ENCODE measurements at regions not wholly inside any gene's neighbourhood (a gene's known extent, or its start where the extent isn't known, plus 50 kb on each side); places are given as distances from the start of the nearest gene placed in this dataset.
"Not testable (repeated sequence)": the region's sequence is repeated elsewhere in the genome, so short reads cannot be mapped to it uniquely, and the experiment has no call there.

DNA sequence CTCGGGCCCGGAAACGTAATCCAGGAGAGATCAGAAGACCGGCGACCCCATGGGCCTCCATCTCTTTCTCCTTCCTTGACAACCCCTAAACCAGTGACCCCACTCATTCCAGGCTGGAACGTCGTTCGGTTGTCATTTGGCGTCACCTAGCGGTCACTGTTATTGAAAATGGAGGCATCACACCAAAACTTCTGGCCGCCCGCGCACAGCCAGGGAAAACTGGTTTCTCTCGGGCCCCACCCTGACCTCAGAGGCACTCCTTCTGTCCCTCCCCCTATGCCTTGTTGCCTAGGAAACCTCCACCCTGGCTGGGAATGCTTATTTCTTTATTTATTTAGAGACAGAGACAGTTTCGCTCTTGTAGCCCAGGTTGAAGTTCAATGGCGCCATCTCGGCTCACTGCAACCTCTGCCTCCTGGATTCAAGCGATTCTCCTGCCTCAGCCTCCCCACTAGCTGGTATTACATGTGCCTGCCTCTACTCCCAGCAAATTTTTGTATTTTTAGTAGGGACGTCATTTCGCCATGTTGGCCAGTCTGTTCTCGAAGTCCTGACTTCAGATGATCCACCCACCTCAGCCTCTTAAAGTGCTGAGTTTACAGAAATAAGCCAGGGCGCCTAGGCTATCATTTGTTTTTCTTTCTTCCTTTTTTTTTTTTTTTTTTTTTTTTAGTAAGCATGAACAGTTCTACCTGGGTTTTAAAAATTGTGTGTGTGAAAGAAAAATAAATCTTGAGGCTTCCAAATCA, 2144.1 kb upstream of the TPTE start:
- H3K9me3 ChIP-seq (replicated peaks); H3K4me3 ChIP-seq; H3K27me3 ChIP-seq (replicated peaks); H3K36me3 ChIP-seq; DNase-seq (ENCODE audit: low read depth in 1 of 2, low spot score in 2 of 2); H3K4me1 ChIP-seq (replicated peaks); H3K27ac ChIP-seq: not testable (repeated sequence)

DNA sequence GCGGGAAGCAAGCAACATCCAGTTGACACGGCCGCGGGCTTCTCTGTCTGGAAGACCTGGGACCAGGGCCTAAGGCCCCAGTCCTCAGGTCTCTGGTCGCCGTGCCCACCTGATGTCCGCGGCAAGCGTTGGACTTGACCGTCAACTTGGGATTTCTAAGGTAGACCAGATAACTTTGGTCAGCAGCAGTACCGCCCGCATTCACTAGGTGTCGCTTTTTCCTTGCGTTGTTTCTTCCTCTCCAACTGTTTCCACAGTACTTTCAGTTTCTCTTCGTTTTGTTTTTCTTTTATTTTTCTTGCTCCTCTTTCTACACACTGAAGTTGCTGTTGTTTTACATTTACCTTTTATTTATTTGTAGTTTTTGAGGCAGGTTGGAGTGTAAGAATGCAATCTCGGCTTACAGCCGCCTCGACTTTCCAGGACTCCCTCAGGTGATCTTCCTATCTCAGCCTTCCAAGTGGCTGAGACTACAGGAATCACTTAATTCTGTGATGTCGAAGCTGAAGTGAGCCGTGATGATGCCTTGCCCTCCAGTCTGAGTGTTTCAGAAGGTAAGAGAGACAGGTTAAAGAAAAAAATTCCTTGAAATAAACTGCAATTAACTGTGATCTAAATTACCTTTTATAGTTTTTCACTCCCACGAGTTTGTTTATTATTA, 2140.8 kb upstream of the TPTE start:
- H3K4me1 ChIP-seq (replicated peaks); H3K9me3 ChIP-seq (replicated peaks); H3K27ac ChIP-seq; H3K36me3 ChIP-seq; H3K27me3 ChIP-seq (replicated peaks); H3K4me3 ChIP-seq; DNase-seq (ENCODE audit: low read depth in 1 of 2, low spot score in 2 of 2): not testable (repeated sequence)

DNA sequence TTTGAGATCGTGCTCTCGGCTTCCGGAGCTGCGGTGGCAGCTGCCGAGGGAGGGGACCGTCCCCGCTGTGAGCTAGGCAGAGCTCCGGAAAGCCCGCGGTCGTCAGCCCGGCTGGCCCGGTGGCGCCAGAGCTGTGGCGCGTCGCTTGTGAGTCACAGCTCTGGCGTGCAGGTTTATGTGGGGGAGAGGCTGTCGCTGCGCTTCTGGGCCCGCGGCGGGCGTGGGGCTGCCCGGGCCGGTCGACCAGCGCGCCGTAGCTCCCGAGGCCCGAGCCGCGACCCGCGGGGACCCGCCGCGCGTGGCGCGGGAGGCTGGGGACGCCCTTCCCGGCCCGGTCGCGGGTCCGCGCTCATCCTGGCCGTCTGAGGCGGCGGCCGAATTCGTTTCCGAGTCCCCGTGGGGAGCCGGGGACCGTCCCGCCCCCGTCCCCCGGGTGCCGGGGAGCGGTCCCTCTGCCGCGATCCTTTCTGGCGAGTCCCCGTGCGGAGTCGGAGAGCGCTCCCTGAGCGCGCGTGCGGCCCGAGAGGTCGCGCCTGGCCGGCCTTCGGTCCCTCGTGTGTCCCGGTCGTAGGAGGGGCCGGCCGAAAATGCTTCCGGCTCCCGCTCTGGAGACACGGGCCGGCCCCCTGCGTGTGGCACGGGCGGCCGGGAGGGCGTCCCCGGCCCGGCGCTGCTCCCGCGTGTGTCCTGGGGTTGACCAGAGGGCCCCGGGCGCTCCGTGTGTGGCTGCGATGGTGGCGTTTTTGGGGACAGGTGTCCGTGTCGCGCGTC, 2133.0 kb upstream of the TPTE start:
- H3K27ac ChIP-seq; H3K4me3 ChIP-seq; H3K36me3 ChIP-seq; DNase-seq (ENCODE audit: low read depth in 1 of 2, low spot score in 2 of 2); H3K4me1 ChIP-seq (replicated peaks); H3K9me3 ChIP-seq (replicated peaks); H3K27me3 ChIP-seq (replicated peaks): not testable (repeated sequence)

DNA sequence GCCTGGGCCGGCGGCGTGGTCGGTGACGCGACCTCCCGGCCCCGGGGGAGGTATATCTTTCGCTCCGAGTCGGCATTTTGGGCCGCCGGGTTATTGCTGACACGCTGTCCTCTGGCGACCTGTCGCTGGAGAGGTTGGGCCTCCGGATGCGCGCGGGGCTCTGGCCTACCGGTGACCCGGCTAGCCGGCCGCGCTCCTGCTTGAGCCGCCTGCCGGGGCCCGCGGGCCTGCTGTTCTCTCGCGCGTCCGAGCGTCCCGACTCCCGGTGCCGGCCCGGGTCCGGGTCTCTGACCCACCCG, 2132.5 kb upstream of the TPTE start:
- H3K4me1 ChIP-seq (replicated peaks); H3K9me3 ChIP-seq (replicated peaks); H3K36me3 ChIP-seq; DNase-seq (ENCODE audit: low read depth in 1 of 2, low spot score in 2 of 2); H3K27ac ChIP-seq; H3K27me3 ChIP-seq (replicated peaks); H3K4me3 ChIP-seq: not testable (repeated sequence)

DNA sequence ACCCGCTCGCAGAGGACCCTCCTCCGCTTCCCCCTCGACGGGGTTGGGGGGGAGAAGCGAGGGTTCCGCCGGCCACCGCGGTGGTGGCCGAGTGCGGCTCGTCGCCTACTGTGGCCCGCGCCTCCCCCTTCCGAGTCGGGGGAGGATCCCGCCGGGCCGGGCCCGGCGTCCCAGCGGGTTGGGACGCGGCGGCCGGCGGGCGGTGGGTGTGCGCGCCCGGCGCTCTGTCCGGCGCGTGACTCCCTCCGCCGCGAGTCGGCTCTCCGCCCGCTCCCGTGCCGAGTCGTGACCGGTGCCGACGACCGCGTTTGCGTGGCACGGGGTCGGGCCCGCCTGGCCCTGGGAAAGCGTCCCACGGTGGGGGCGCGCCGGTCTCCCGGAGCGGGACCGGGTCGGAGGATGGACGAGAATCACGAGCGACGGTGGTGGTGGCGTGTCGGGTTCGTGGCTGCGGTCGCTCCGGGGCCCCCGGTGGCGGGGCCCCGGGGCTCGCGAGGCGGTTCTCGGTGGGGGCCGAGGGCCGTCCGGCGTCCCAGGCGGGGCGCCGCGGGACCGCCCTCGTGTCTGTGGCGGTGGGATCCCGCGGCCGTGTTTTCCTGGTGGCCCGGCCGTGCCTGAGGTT, 2130.7 kb upstream of the TPTE start:
- H3K36me3 ChIP-seq; H3K4me3 ChIP-seq; DNase-seq (ENCODE audit: low read depth in 1 of 2, low spot score in 2 of 2); H3K4me1 ChIP-seq (replicated peaks); H3K27ac ChIP-seq; H3K9me3 ChIP-seq (replicated peaks); H3K27me3 ChIP-seq (replicated peaks): not testable (repeated sequence)

DNA sequence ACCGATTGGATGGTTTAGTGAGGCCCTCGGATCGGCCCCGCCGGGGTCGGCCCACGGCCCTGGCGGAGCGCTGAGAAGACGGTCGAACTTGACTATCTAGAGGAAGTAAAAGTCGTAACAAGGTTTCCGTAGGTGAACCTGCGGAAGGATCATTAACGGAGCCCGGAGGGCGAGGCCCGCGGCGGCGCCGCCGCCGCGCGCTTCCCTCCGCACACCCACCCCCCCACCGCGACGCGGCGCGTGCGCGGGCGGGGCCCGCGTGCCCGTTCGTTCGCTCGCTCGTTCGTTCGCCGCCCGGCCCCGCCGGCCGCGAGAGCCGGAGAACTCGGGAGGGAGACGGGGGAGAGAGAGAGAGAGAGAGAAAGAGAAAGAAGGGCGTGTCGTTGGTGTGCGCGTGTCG, 2127.0 kb upstream of the TPTE start:
- not testable (repeated sequence) for H3K36me3 ChIP-seq; H3K4me1 ChIP-seq (replicated peaks); DNase-seq (ENCODE audit: low read depth in 1 of 2, low spot score in 2 of 2); H3K27ac ChIP-seq; H3K9me3 ChIP-seq (replicated peaks); H3K4me3 ChIP-seq; H3K27me3 ChIP-seq (replicated peaks)

DNA sequence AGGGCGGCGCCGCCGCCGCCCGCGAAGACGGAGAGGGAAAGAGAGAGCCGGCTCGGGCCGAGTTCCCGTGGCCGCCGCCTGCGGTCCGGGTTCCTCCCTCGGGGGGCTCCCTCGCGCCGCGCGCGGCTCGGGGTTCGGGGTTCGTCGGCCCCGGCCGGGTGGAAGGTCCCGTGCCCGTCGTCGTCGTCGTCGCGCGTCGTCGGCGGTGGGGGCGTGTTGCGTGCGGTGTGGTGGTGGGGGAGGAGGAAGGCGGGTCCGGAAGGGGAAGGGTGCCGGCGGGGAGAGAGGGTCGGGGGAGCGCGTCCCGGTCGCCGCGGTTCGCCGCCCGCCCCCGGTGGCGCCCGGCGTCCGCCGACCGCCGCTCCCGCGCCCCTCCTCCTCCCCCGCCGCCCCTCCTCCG, 2125.4 kb upstream of the TPTE start:
- not testable (repeated sequence) for H3K27ac ChIP-seq; H3K36me3 ChIP-seq; H3K9me3 ChIP-seq (replicated peaks); H3K4me3 ChIP-seq; H3K27me3 ChIP-seq (replicated peaks); DNase-seq (ENCODE audit: low read depth in 1 of 2, low spot score in 2 of 2); H3K4me1 ChIP-seq (replicated peaks)

DNA sequence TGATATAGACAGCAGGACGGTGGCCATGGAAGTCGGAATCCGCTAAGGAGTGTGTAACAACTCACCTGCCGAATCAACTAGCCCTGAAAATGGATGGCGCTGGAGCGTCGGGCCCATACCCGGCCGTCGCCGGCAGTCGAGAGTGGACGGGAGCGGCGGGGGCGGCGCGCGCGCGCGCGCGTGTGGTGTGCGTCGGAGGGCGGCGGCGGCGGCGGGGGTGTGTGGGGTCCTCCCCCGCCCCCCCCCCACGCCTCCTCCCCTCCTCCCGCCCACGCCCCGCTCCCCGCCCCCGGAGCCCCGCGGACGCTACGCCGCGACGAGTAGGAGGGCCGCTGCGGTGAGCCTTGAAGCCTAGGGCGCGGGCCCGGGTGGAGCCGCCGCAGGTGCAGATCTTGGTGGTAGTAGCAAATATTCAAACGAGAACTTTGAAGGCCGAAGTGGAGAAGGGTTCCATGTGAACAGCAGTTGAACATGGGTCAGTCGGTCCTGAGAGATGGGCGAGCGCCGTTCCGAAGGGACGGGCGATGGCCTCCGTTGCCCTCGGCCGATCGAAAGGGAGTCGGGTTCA, 2122.4 kb upstream of the TPTE start:
- H3K27ac ChIP-seq; H3K4me3 ChIP-seq; H3K27me3 ChIP-seq (replicated peaks); H3K4me1 ChIP-seq (replicated peaks); H3K9me3 ChIP-seq (replicated peaks); H3K36me3 ChIP-seq; DNase-seq (ENCODE audit: low read depth in 1 of 2, low spot score in 2 of 2): not testable (repeated sequence)

DNA sequence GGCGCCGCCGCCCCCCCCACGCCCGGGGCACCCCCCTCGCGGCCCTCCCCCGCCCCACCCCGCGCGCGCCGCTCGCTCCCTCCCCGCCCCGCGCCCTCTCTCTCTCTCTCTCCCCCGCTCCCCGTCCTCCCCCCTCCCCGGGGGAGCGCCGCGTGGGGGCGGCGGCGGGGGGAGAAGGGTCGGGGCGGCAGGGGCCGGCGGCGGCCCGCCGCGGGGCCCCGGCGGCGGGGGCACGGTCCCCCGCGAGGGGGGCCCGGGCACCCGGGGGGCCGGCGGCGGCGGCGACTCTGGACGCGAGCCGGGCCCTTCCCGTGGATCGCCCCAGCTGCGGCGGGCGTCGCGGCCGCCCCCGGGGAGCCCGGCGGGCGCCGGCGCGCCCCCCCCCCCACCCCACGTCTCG, 2121.5 kb upstream of the TPTE start:
- DNase-seq (ENCODE audit: low read depth in 1 of 2, low spot score in 2 of 2); H3K27me3 ChIP-seq (replicated peaks); H3K9me3 ChIP-seq (replicated peaks); H3K4me1 ChIP-seq (replicated peaks); H3K36me3 ChIP-seq; H3K27ac ChIP-seq; H3K4me3 ChIP-seq: not testable (repeated sequence)

DNA sequence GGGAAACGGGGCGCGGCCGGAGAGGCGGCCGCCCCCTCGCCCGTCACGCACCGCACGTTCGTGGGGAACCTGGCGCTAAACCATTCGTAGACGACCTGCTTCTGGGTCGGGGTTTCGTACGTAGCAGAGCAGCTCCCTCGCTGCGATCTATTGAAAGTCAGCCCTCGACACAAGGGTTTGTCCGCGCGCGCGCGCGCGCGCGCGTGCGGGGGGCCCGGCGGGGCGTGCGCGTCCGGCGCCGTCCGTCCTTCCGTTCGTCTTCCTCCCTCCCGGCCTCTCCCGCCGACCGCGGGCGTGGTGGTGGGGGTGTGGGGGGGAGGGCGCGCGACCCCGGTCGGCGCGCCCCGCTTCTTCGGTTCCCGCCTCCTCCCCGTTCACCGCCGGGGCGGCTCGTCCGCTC, 2119.6 kb upstream of the TPTE start:
- not testable (repeated sequence) for DNase-seq (ENCODE audit: low read depth in 1 of 2, low spot score in 2 of 2); H3K9me3 ChIP-seq (replicated peaks); H3K27me3 ChIP-seq (replicated peaks); H3K4me3 ChIP-seq; H3K4me1 ChIP-seq (replicated peaks); H3K36me3 ChIP-seq; H3K27ac ChIP-seq

DNA sequence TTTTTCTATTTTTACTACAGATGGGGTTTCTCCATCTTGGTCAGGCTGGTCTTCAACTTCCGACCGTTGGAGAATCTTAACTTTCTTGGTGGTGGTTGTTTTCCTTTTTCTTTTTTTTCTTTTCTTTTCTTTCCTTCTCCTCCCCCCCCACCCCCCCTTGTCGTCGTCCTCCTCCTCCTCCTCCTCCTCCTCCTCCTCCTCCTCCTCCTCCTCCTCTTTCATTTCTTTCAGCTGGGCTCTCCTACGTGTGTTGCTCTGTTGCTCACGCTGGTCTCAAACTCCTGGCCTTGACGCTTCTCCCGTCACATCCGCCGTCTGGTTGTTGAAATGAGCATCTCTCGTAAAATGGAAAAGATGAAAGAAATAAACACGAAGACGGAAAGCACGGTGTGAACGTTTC, 2115.1 kb upstream of the TPTE start:
- H3K4me3 ChIP-seq; H3K27me3 ChIP-seq (replicated peaks); H3K4me1 ChIP-seq (replicated peaks); DNase-seq (ENCODE audit: low read depth in 1 of 2, low spot score in 2 of 2); H3K27ac ChIP-seq; H3K36me3 ChIP-seq; H3K9me3 ChIP-seq (replicated peaks): not testable (repeated sequence)

DNA sequence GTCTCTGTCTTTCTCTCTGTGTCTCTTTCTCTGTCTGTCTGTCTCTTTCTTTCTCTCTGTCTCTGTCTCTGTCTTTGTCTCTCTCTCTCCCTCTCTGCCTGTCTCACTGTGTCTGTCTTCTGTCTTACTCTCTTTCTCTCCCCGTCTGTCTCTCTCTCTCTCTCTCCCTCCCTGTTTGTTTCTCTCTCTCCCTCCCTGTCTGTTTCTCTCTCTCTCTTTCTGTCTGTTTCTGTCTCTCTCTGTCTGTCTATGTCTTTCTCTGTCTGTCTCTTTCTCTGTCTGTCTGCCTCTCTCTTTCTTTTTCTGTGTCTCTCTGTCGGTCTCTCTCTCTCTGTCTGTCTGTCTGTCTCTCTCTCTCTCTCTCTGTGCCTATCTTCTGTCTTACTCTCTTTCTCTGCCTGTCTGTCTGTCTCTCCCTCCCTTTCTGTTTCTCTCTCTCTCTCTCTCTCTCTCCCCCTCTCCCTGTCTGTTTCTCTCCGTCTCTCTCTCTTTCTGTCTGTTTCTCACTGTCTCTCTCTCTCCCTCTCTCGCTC, 2110.2 kb upstream of the TPTE start:
- not testable (repeated sequence) for H3K4me1 ChIP-seq (replicated peaks); H3K27me3 ChIP-seq (replicated peaks); H3K9me3 ChIP-seq (replicated peaks); H3K27ac ChIP-seq; DNase-seq (ENCODE audit: low read depth in 1 of 2, low spot score in 2 of 2); H3K36me3 ChIP-seq; H3K4me3 ChIP-seq

DNA sequence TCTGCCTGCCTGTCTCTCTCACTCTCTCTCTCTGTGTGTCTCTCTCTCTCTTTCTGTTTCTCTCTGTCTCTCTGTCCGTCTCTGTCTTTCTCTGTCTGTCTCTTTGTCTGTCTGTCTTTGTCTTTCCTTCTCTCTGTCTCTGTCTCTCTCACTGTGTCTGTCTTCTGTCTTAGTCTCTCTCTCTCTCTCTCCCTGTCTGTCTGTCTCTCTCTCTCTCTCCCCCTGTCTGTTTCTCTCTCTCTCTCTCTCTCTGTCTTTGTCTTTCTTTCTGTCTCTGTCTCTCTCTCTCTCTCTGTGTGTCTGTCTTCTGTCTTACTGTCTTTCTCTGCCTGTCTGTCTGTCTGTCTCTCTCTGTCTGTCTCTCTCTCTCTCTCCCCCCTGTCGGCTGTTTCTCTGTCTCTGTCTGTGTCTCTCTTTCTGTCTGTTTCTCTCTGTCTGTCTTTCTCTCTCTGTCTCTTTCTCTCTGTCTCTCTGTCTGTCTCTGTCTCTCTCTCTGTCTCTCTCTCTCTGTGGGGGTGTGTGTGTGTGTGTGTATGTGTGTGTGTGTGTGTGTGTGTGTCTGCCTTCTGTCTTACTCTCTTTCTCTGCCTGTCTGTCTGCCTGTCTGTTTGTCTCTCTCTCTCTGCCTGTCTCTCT, 2101.3 kb upstream of the TPTE start:
- H3K4me3 ChIP-seq; H3K27ac ChIP-seq; H3K27me3 ChIP-seq (replicated peaks); H3K9me3 ChIP-seq (replicated peaks); H3K4me1 ChIP-seq (replicated peaks); H3K36me3 ChIP-seq: not testable (repeated sequence)
- peak in 1 of 2 experiments; percentile 5 for DNase-seq (ENCODE audit: low read depth in 1 of 2, low spot score in 2 of 2)
